AG04450 (cell line): ENCODE measurements at regions not wholly inside any gene's neighbourhood (a gene's known extent, or its start where the extent isn't known, plus 50 kb on each side); places are given as distances from the start of the nearest gene placed in this dataset.

Experiments
- CTCF ChIA-PET: fragments of 300-600, 350-600 bp; formaldehyde crosslinking; extraction: SDS; loops from one replicate; lab custom pipeline; 2022; ENCODE audit warnings: antibody characterized with exemption, inconsistent platforms; lab: Charles Lee
- POLR2A ChIA-PET: fragments of 350-600 bp; formaldehyde crosslinking; extraction: SDS; loops from one replicate; lab custom pipeline; 2021; ENCODE audit warnings: antibody characterized with exemption, inconsistent platforms; lab: Yijun Ruan, JAX
- DNase-seq: peaks from one replicate; pipeline ENCODE4 v3.0.0-alpha.2; 2011; ENCODE audit warnings: low read depth, low spot score
- H3K27ac ChIP-seq: one replicate; pipeline ENCODE4 v1.5.1; 2012; ENCODE audit warnings: low read depth, low read length, control low read depth
- H3K27me3 ChIP-seq: one replicate; pipeline ENCODE4 v1.6.0; 2012; ENCODE audit warnings: low read length; ENCODE audit not compliant: control insufficient read depth, insufficient read depth
- H3K4me3 ChIP-seq: 2 replicates; pipeline ENCODE4 v1.5.1; 2011; ENCODE audit warnings: mild to moderate bottlenecking, low read depth, low read length, control low read depth
- H3K9me3 ChIP-seq: 2 replicates; pipeline ENCODE4 v1.5.1; 2012; ENCODE audit warnings: low read length; ENCODE audit not compliant: control insufficient read depth, insufficient read depth
- TF ChIP-seq, protein P1 (sequence below): IDR thresholded peaks from 2 replicates; pipeline ENCODE4 v1.5.1; 2011; ENCODE audit warnings: low read depth, low read length, control low read depth, inconsistent platforms

DNA sequence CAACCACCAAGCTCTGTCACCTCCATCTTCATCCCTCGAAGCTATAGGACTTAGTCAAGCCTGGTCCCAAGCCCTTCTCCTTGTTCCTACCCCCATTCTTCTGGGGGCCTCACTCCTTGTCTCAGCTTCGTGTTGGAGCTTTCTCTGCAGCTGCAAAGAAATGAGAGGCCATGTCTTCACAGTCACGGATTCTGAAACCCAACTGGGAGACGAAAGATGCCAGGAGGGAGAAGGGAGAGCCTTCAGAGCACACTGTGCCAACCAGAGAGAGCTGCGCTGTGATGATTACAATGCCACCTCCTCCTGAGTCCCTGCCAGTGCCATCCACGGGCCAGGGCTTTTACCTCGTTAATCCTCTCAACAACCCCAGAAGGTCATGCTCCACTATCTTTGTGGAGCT, 469.3 kb downstream of the TBC1D22A start:
- CTCF ChIA-PET, result interaction anchor here (0.7 kb wide), 1 partner anchor 433 kb away, joined by 3 read pairs; no protein-coding TSS in a partner anchor
- no peak for DNase-seq
- H3K27ac ChIP-seq, result no peak overlapping the region

DNA sequence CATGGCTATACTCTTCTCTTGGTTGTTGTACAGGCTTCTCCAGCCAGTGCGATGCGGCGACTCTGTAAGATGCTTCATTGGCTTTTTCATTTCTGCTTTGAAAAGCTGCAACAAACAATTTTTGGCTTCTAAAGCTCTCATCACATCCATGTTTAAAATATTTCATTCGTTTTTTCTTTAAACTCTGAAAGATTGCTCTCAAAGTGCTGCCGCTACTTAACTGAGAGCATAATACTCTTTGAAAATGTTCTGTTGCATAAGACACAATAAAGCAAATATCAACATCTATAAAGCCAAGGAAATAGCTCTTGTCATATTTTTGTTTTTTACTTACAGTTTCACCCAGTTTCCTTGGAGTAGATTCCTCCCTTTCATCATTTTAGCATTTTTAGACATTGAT, 468.3 kb downstream of the TBC1D22A start:
- no peak overlapping the region for H3K27ac ChIP-seq
- peaks cover 12% of the 10 kb centered on the region for H3K27me3 ChIP-seq
- no peak overlapping the region for H3K4me3 ChIP-seq
- CTCF ChIA-PET, result interaction anchor here (0.7 kb wide), 1 partner anchor 432 kb away, joined by 3 read pairs; no protein-coding TSS in a partner anchor
- POLR2A ChIA-PET, result no interaction called here
- TF ChIP-seq, protein P1, sequence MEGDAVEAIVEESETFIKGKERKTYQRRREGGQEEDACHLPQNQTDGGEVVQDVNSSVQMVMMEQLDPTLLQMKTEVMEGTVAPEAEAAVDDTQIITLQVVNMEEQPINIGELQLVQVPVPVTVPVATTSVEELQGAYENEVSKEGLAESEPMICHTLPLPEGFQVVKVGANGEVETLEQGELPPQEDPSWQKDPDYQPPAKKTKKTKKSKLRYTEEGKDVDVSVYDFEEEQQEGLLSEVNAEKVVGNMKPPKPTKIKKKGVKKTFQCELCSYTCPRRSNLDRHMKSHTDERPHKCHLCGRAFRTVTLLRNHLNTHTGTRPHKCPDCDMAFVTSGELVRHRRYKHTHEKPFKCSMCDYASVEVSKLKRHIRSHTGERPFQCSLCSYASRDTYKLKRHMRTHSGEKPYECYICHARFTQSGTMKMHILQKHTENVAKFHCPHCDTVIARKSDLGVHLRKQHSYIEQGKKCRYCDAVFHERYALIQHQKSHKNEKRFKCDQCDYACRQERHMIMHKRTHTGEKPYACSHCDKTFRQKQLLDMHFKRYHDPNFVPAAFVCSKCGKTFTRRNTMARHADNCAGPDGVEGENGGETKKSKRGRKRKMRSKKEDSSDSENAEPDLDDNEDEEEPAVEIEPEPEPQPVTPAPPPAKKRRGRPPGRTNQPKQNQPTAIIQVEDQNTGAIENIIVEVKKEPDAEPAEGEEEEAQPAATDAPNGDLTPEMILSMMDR, result no peak
- DNase-seq, result no peak
- H3K9me3 ChIP-seq, result peaks cover 15% of the 10 kb centered on the region

More for the DNA sequence above, 469.3 kb downstream of the TBC1D22A start:
- H3K27me3 ChIP-seq, result peaks cover 10% of the 10 kb centered on the region
- peaks cover 15% of the 10 kb centered on the region for H3K9me3 ChIP-seq
- POLR2A ChIA-PET, result no interaction called here
- TF ChIP-seq, protein P1, result no peak
- H3K4me3 ChIP-seq, result no peak overlapping the region

DNA sequence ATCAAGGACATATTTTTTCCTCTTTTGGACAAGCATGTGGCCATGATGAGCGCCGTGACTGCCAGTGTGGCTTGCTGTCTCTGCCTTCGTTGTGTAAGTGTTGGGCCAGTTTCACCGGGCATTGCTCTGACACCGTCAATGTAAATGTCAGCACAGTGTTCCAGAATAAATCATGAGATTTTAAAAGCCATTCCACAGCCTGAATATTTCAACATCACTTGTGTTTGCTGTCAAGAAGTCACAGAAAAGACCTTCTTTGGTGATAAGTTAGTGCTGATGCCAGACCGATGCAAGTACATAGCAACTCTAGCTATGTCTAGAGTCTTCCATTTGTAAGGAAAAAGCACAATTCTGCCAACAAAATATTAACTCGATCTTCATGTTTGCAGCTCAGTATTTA, 467.8 kb downstream of the TBC1D22A start:
- no peak for DNase-seq
- POLR2A ChIA-PET, result no interaction called here

DNA sequence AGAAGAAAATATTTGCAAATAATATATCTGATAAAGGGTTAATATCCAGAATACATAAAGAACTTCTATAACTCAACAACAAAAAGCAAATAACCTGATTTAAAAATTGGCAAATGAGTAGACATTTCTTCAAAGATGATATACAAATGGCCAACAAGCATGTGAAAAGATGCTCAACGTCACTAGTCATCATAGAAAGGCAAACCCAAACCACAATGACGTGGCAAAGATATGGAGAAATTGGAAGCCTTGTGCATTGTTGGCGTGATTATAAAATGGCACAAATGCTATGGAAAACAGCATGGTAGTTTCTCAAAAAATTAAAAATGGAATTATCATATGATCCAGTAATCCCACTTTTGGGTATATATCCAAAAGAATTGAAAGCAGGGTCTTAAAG, 466.3 kb downstream of the TBC1D22A start:
- DNase-seq, result no peak
- H3K27ac ChIP-seq, result no peak overlapping the region
- H3K4me3 ChIP-seq, result no peak overlapping the region
- POLR2A ChIA-PET, result no interaction called here
- peaks cover 12% of the 10 kb centered on the region for H3K27me3 ChIP-seq
- H3K9me3 ChIP-seq, result peaks cover 12% of the 10 kb centered on the region
- CTCF ChIA-PET, result no interaction called here
- TF ChIP-seq, protein P1, result no peak

More for the DNA sequence above, 467.8 kb downstream of the TBC1D22A start:
- CTCF ChIA-PET, result no interaction called here
- peaks cover 15% of the 10 kb centered on the region for H3K9me3 ChIP-seq
- TF ChIP-seq, protein P1, result no peak
- no peak overlapping the region for H3K4me3 ChIP-seq
- H3K27ac ChIP-seq, result no peak overlapping the region
- H3K27me3 ChIP-seq, result peaks cover 12% of the 10 kb centered on the region

DNA sequence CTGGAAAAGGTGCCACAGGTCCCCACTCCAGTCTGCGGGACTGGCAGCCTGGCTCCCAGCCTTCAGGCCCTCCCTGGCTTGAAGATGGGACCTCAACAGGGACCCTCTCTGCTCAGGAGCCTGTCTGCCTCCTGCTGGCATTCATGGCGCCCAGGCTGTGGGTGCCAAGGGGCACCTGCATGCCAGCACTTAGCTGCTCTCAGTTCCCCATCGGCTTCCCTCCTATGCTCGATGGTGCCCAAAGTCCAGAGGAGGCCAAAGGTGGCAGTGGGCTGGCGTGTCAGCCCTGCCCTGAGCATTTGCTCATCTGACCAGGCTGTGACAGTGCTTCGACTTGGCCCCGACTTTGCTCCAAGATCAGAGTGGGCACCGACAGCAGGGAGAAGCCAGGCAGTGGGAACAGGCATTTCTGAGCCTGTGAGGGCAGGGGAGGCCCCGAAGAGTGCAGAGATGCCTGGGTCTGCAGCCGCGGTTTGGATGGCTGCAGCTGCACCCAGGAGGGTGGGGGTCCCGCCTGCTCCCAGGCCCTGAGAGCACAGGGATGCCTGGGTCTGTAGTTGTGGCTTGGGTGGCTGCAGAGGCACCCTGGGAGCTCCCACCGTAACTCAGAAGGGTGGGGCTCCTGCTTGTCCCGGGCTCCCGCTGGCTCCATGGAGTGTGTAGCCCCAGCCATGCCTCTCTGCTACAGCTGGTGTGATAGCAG, 463.6 kb downstream of the TBC1D22A start:
- ChIA-PET POLR2A (no interaction called here), CTCF (no interaction called here)
- TF ChIP-seq, protein P1, result no peak

More for the DNA sequence above, 463.6 kb downstream of the TBC1D22A start:
- H3K4me3 ChIP-seq, result no peak overlapping the region
- H3K27ac ChIP-seq, result no peak overlapping the region
- no peaks in the 10 kb centered on the region; the same call in 1 of the 2 replicates for H3K9me3 ChIP-seq
- peaks cover 9% of the 10 kb centered on the region for H3K27me3 ChIP-seq
- no peak for DNase-seq
